AG04449 (cell line): ENCODE measurements at regions not wholly inside any gene's neighbourhood (a gene's known extent, or its start where the extent isn't known, plus 50 kb on each side); places are given as distances from the start of the nearest gene placed in this dataset.

Source experiments
- CTCF ChIA-PET: fragments of 350-600 bp; formaldehyde crosslinking; extraction: SDS; loops from one replicate; lab custom pipeline; 2021; ENCODE audit warnings: antibody characterized with exemption; lab: Yijun Ruan, JAX
- POLR2A ChIA-PET: fragments of 400-600, 350-600 bp; formaldehyde crosslinking; extraction: SDS; loops from one replicate; lab custom pipeline; 2020; ENCODE audit warnings: antibody characterized with exemption, inconsistent platforms; lab: Yijun Ruan, JAX
- DNase-seq: peaks from one replicate; pipeline ENCODE4 v3.0.0-alpha.2; 2010; ENCODE audit warnings: low read depth, low spot score
- H3K4me3 ChIP-seq: 2 replicates; pipeline ENCODE4 v1.5.1; 2011; ENCODE audit warnings: low read depth, mild to moderate bottlenecking, control low read depth, low read length
- TF ChIP-seq, protein P1 (sequence below): IDR thresholded peaks from one replicate; pipeline ENCODE4 v1.5.1; 2011; ENCODE audit warnings: mild to moderate bottlenecking, moderate library complexity, low read length, control low read depth, inconsistent platforms; ENCODE audit not compliant: insufficient read depth; ENCODE audit errors: missing control alignments

DNA sequence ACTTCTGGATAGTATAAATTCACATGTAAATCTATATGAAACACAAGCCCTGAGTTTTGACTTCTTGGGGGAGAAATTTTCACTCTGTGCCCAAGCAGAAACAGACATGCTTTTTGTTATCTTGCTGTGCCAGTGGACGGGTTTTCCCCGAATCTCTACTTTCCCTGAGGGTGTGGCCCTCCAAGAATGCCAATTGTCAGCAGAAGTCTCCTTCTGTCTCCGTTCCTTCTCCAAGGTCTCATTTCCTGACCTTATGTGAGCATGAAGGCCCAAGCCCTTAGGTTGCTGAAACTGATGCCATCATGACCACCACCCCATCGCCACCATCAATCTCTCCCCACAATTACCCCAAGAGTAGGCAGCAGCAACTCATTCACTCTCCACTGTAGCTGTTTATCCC is 253.8 kb downstream of the XXYLT1 start:
- POLR2A ChIA-PET = no interaction called here
- no peak overlapping the region for H3K4me3 ChIP-seq
- CTCF ChIA-PET = no interaction called here
- no peak for DNase-seq
- TF ChIP-seq, protein P1, sequence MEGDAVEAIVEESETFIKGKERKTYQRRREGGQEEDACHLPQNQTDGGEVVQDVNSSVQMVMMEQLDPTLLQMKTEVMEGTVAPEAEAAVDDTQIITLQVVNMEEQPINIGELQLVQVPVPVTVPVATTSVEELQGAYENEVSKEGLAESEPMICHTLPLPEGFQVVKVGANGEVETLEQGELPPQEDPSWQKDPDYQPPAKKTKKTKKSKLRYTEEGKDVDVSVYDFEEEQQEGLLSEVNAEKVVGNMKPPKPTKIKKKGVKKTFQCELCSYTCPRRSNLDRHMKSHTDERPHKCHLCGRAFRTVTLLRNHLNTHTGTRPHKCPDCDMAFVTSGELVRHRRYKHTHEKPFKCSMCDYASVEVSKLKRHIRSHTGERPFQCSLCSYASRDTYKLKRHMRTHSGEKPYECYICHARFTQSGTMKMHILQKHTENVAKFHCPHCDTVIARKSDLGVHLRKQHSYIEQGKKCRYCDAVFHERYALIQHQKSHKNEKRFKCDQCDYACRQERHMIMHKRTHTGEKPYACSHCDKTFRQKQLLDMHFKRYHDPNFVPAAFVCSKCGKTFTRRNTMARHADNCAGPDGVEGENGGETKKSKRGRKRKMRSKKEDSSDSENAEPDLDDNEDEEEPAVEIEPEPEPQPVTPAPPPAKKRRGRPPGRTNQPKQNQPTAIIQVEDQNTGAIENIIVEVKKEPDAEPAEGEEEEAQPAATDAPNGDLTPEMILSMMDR = no peak
